ENCODE measurements at regions not wholly inside any gene's neighbourhood (a gene's known extent, or its start where the extent isn't known, plus 50 kb on each side); places are given as distances from the start of the nearest gene placed in this dataset.

GRCh38 chr9:2489838-2490314 lies 131.7 kb upstream of the VLDLR start (continued):
- TF ChIP-seq ZBTB4 (CRISPR knock-in tag; IDR thresholded peaks at IDR 0.05) (no peak), TCF7 (IDR thresholded peaks at IDR 0.05; ENCODE audit: borderline replicate concordance) (no peak), ZNF274 (IDR thresholded peaks at IDR 0.05; ENCODE audit: insufficient read depth, insufficient read length) (no peak)

GRCh38 chr9:2492161-2492560 lies 129.4 kb upstream of the VLDLR start:
- Histone ChIP-seq H3K27me3 (replicated peaks in 1 of 2; ENCODE audit: control insufficient read depth in 2 of 2, insufficient read depth in 2 of 2, low read length in 1 of 2) (no peaks in the 10 kb centered on the region), H3K9ac (ENCODE audit: control insufficient read depth, insufficient read depth, low read length) (no peak overlapping the region), H3K4me1 (ENCODE audit: control insufficient read depth, insufficient read depth, low read length) (no peaks in the 10 kb centered on the region), H4K20me1 (ENCODE audit: control insufficient read depth, insufficient read depth) (no peaks in the 10 kb centered on the region), H3K27ac (ENCODE audit: control insufficient read depth, insufficient read depth) (no peak overlapping the region), H3K36me3 (ENCODE audit: control insufficient read depth in 2 of 2, insufficient read depth in 2 of 2, low read length in 1 of 2) (no peaks in the 10 kb centered on the region), H3K4me3 (no peak overlapping the region), H3K9me3 (replicated peaks; ENCODE audit: control insufficient read depth, insufficient read depth, low read length) (no peaks in the 10 kb centered on the region), H3K4me2 (ENCODE audit: control insufficient read depth, insufficient read depth) (no peak overlapping the region), H3K79me2 (ENCODE audit: control insufficient read depth, insufficient read depth, low read length) (no peaks in the 10 kb centered on the region), H2AFZ (ENCODE audit: control insufficient read depth, low read depth, low read length) (no peak overlapping the region)
- no peak for FAIRE-seq
- RAD21 ChIA-PET (ENCODE audit: unreplicated experiment): no interaction called here
- in situ Hi-C loops (cut with MboI) (no loop called here), intact Hi-C loops (cut with micrococcal nuclease; ENCODE audit: unreplicated experiment) (no loop called here)
- TF ChIP-seq RAD51 (IDR thresholded peaks at IDR 0.05) (no peak), EP300 (IDR thresholded peaks at IDR 0.05; ENCODE audit: borderline replicate concordance in 1 of 2, control insufficient read depth in 1 of 2, low read depth in 2 of 2, low read length in 2 of 2) (no peak), RFX5 (IDR thresholded peaks at IDR 0.05; ENCODE audit: low read depth, low read length) (no peak), NR2C1 (IDR thresholded peaks at IDR 0.05) (no peak), ETV6 (conservative IDR thresholded peaks at IDR 0.05 in 1 of 2, IDR thresholded peaks at IDR 0.05 in 1 of 2; ENCODE audit: borderline replicate concordance in 1 of 2, low read depth in 1 of 2) (no peak), CBX5 (IDR thresholded peaks at IDR 0.05; ENCODE audit: low read depth) (no peak), CTCF (IDR thresholded peaks at IDR 0.05 in 2 of 3, conservative IDR thresholded peaks at IDR 0.05 in 1 of 3; ENCODE audit: control insufficient read depth in 2 of 3, extremely low read depth in 1 of 3, insufficient read depth in 1 of 3, low read depth in 3 of 3, low read length in 3 of 3) (no peak), HDAC6 (IDR thresholded peaks at IDR 0.05; ENCODE audit: unreplicated experiment) (no peak)
- no peak for DNase-seq (ENCODE audit: low read depth, low spot score)
- no TSS peak for BruUV-seq (replicated peaks)
- SMC1A ChIA-PET (ENCODE audit: uncharacterized antibody, unreplicated experiment): interaction anchor here (0.9 kb wide), 1 partner anchor 65 kb away, joined by 3 read pairs; no protein-coding TSS in a partner anchor
- CTCF ChIA-PET: no interaction called here
- ATAC-seq: no peak
- POLR2A ChIA-PET: no interaction called here
- 37% methylated on average over 3 of the region's 3 CpGs for WGBS (ENCODE audit: insufficient coverage, insufficient replicate concordance, low lambda C conversion rate, missing lambda C conversion rate)
